HG02610 (cell line): ENCODE measurements at regions not wholly inside any gene's neighbourhood (a gene's known extent, or its start where the extent isn't known, plus 50 kb on each side); places are given as distances from the start of the nearest gene placed in this dataset.

Experiments used
- ATAC-seq: cut with Tn5 transposase; IDR thresholded peaks from one replicate; pipeline ENCODE4 v1.9.1; 2021; ENCODE audit warnings: mild to moderate bottlenecking, moderate library complexity; ENCODE audit not compliant: unreplicated experiment

DNA sequence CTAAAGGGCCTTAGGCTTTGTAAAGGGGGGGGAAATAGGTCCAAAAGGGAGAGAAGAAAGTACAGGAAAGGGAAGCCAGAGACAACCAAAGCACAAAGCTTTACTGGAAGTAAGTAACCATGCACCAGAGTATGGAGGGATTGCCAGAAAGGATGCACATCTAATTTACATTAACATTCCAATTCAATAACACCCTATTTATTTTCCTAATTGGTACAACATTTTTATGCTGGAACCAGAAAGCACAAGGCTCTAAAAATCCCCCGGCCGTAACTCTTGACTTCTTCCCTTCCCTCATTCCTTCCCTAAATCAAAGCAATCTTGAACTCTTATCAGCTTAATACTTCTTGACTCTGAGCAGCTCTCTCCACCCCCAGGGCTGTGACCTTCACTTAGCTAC is 400.0 kb upstream of the CELF2 start:
- ATAC-seq = no peak

DNA sequence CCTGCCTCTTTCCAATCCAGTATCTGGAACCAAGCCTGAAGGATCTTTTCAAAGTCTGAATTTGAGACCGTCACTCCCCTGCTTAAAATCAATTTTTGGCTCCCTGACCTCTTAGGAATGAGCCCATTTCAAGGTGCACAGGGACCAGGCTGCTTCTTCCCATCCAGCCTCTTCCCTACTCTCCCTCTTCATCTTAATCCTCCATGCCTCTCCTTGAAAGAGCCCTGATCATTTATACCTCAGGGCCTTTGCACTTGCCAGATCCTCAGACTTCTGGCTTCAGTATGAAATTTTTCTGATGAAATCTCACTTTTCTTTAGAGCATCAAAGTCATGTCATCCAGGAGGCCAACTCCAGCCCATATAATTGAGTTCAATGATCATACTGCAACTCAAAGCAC is 399.5 kb upstream of the CELF2 start:
- ATAC-seq = no peak

DNA sequence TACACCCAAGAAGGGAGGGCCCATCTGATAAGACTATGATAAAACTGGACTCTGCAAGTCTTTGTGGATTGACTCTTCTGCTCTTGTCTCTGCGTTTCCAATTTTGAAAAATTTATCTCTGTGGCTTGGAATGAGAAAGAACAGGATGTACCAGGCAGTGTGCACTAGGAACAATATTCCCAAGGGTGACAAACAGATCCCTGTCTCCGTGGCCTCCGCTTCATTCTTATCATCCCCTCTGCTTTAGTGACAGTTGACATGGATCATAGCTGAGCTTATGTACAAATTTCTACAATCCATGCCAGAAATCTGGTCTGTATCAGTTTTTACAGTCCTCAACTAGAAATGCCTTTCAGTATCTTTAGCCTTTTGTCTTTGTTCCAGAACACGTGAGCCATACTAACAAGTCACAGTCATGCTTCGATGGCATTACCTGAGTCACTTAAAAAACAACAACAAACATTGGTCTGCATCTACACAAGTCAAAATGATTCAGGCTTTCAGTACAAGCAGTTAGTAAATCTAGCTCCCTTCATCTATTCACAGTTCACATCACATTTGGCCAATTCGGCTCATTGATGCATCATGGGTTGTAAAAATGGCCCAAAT is 393.6 kb upstream of the CELF2 start:
- ATAC-seq = no peak

GRCh38 chr10:10624567-10624962 is 393.1 kb upstream of the CELF2 start:
- ATAC-seq = no peak

GRCh38 chr10:10625491-10625890 is 392.2 kb upstream of the CELF2 start:
- ATAC-seq = no peak

- no peak for ATAC-seq
Observed at GRCh38 chr10:10626734-10627133, 390.9 kb upstream of the CELF2 start.

GRCh38 chr10:10627414-10627813 is 390.3 kb upstream of the CELF2 start:
- no peak for ATAC-seq

DNA sequence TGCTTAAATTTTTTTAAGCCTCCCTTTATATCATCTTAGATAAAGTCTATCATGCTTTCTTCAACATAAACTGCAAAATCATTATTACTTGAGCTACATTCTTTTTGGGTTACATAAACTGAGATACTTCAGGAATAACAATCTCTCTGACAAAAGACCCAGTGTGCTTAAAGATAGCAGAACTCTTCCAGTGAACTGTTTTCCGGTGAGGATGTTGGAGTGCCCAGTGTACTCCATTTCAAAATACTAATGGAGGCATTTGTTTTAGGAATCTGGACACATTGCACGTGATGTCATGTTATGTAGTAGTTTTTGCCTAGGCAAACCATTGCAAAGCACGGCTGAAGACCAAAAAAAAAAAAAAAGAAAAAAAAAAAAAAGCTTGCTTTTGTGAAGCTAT is 388.2 kb upstream of the CELF2 start:
- ATAC-seq = no peak

- ATAC-seq = no peak
Observed at GRCh38 chr10:10630281-10630680, 387.4 kb upstream of the CELF2 start.

GRCh38 chr10:10630782-10631181 is 386.9 kb upstream of the CELF2 start:
- ATAC-seq = no peak

DNA sequence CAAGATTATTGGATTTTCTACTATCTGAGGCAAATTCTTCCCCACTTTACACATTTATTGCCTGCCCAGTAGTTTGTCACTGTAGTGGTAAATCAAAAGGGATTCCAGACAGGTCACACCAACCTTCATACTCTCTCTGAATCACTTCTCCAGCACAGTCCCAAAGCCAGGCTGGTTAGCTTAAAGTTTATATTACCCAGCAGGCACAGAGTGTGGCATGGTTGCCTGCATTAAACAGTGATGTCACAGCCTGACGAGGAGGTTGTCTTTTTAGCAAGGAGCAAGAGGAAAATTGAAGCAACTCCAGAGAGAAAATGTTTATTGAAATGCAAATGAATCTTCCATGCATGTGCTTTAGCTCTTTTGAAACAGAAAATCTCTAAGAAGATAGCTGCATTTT is 375.5 kb upstream of the CELF2 start:
- ATAC-seq = no peak

GRCh38 chr10:10642751-10643150 is 374.9 kb upstream of the CELF2 start:
- no peak for ATAC-seq

- no peak for ATAC-seq
Observed at GRCh38 chr10:10644008-10644646, 373.5 kb upstream of the CELF2 start.

GRCh38 chr10:10644676-10645385 is 372.8 kb upstream of the CELF2 start:
- no peak for ATAC-seq

DNA sequence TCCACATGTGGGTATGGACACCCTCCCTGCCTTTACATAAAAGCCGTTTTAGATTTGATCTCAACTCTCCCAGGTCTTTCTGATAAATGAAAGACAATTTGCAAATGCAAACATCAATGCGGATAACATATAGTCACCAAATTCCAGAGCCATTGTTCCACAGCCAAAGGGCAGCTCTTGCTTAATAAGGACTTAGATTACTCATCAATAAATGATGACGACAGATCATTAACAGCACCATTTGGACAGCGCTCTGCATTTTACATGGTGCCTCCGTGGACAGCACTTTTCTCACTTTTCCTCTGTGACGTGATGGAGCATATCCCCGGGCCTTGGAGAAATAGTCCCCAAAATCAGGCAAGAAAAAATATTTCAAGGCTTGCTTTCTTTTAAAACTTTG is 370.3 kb upstream of the CELF2 start:
- ATAC-seq = no peak

DNA sequence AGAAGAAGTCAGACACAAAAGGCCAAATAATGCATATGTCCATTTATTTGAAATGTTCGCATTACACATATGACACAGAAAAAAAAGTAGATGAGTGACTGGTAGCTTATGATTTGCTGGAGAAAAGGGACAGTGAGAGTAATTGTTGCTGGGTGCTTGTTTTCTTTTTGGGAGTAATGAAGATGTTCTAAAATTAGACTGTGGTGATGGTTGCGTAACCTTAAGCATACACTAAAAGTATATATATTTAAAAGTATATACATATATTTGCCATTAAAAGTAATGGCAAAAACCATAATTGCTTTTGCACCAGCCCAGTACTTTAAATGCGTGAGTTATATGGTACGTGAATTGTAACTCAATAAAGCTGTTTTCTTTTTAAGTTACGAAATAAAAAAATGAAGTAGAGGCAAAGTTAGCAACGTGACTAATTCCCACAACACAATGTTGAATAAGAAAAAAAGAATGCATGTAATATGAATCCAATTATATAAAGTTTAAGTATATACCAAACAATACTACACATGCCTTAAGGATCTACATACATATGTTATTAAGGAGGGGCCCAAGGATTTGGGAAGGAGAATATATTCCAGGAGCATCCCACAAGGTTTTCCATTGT is 360.4 kb upstream of the CELF2 start:
- no peak for ATAC-seq

GRCh38 chr10:10658172-10658785 is 359.4 kb upstream of the CELF2 start:
- ATAC-seq = no peak

GRCh38 chr10:10660054-10660453 is 357.6 kb upstream of the CELF2 start:
- ATAC-seq = no peak

- ATAC-seq = no peak
Observed at GRCh38 chr10:10661176-10661575, 356.5 kb upstream of the CELF2 start.

DNA sequence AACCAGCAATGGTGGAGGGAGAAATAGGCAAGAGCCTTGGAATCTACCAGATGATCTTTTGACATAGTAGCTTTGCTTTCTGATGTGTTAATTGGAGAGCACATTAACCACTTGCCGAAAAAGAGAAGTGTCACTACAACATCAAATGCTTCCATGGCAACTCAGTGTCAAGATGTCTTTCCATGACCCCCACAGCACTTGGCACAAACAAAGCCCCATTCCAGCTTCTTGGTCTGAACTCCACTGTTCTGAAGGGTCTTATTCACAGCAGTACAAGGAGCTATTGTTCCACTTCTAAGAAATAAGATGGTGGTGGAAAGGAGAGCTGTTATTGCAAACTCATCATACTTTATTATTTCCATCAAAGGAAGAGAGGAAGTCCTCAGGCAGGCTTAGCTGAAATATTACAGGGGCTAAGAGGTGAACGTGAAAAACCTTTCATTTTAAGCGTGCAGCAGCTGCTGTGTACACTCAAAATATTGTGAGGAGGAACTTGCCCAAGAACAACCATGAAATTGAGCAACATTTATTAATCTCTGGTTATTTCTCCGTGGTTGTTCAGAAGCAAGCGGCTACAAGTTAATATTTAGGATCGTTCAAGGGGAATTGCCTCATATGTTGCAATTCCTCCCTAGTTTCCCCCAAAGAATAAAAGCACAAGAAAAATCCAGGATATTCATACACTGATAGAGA is 354.8 kb upstream of the CELF2 start:
- no peak for ATAC-seq

GRCh38 chr10:10663622-10664021 is 354.1 kb upstream of the CELF2 start:
- ATAC-seq = no peak
